Ishikawa (cell line): ENCODE measurements at regions not wholly inside any gene's neighbourhood (a gene's known extent, or its start where the extent isn't known, plus 50 kb on each side); places are given as distances from the start of the nearest gene placed in this dataset.

Source experiments
- CEBPB ChIP-seq: IDR thresholded peaks from 2 replicates; pipeline ENCODE4 v1.6.1; 2012
- EP300 ChIP-seq: IDR thresholded peaks from 2 replicates; pipeline ENCODE4 v1.6.1; 2012; ENCODE audit warnings: borderline replicate concordance
- NFIC ChIP-seq: IDR thresholded peaks from 2 replicates; pipeline ENCODE4 v1.6.1; 2012
- RAD21 ChIP-seq: IDR thresholded peaks from 2 replicates; pipeline ENCODE4 v1.6.1; 2012; ENCODE audit warnings: low read depth
- TEAD4 ChIP-seq: IDR thresholded peaks from 2 replicates; pipeline ENCODE4 v1.6.1; 2012
- YY1 ChIP-seq: IDR thresholded peaks from 2 replicates; pipeline ENCODE4 v1.6.1; 2012; ENCODE audit warnings: low read depth
- TF ChIP-seq, protein P1 (sequence below): IDR thresholded peaks from 2 replicates; pipeline ENCODE4 v1.6.1; 2012
- TF ChIP-seq, protein P2 (sequence below): IDR thresholded peaks from 2 replicates; pipeline ENCODE4 v1.6.1; 2012
- TF ChIP-seq, protein P3 (sequence below): IDR thresholded peaks from 2 replicates; pipeline ENCODE4 v1.6.1; 2012; ENCODE audit warnings: low read depth, mild to moderate bottlenecking

DNA sequence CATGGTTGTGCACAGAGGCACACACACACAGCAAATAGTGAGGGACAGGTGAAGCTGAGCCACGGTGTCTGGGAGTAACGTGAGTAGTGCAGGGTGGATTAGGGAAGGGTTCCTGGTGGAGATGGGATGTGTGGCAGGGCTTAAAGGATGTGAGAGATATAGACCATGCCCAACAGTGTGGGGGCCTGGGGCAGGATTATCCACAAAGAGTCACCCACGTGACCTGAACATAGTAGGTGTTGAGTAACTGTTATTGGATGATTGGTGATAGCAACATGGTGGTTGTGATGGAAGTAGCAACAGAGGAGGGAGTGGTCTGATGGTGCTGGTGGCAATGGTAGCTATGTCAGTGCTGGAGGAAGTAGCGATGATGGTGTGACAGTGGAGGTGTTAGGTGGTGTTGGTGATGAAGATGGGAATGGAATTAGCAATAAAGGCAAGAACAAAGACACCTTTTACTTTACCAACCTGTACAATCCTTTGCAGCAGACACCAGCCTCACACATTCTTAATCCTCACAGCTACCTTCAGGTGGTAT lies 135.1 kb downstream of the MRPL14 start:
- no peak for TF ChIP-seq YY1
- TF ChIP-seq, protein P1, sequence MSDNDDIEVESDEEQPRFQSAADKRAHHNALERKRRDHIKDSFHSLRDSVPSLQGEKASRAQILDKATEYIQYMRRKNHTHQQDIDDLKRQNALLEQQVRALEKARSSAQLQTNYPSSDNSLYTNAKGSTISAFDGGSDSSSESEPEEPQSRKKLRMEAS = no peak
- TF ChIP-seq NFIC = no peak
- no peak for TF ChIP-seq EP300
- no peak for TF ChIP-seq RAD21
- TF ChIP-seq, protein P2, sequence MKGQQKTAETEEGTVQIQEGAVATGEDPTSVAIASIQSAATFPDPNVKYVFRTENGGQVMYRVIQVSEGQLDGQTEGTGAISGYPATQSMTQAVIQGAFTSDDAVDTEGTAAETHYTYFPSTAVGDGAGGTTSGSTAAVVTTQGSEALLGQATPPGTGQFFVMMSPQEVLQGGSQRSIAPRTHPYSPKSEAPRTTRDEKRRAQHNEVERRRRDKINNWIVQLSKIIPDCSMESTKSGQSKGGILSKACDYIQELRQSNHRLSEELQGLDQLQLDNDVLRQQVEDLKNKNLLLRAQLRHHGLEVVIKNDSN = no peak
- no peak for TF ChIP-seq TEAD4
- no peak for TF ChIP-seq CEBPB
- TF ChIP-seq, protein P3, sequence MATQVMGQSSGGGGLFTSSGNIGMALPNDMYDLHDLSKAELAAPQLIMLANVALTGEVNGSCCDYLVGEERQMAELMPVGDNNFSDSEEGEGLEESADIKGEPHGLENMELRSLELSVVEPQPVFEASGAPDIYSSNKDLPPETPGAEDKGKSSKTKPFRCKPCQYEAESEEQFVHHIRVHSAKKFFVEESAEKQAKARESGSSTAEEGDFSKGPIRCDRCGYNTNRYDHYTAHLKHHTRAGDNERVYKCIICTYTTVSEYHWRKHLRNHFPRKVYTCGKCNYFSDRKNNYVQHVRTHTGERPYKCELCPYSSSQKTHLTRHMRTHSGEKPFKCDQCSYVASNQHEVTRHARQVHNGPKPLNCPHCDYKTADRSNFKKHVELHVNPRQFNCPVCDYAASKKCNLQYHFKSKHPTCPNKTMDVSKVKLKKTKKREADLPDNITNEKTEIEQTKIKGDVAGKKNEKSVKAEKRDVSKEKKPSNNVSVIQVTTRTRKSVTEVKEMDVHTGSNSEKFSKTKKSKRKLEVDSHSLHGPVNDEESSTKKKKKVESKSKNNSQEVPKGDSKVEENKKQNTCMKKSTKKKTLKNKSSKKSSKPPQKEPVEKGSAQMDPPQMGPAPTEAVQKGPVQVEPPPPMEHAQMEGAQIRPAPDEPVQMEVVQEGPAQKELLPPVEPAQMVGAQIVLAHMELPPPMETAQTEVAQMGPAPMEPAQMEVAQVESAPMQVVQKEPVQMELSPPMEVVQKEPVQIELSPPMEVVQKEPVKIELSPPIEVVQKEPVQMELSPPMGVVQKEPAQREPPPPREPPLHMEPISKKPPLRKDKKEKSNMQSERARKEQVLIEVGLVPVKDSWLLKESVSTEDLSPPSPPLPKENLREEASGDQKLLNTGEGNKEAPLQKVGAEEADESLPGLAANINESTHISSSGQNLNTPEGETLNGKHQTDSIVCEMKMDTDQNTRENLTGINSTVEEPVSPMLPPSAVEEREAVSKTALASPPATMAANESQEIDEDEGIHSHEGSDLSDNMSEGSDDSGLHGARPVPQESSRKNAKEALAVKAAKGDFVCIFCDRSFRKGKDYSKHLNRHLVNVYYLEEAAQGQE = no peak
